ENCODE measurements at regions not wholly inside any gene's neighbourhood (a gene's known extent, or its start where the extent isn't known, plus 50 kb on each side); places are given as distances from the start of the nearest gene placed in this dataset.

DNA sequence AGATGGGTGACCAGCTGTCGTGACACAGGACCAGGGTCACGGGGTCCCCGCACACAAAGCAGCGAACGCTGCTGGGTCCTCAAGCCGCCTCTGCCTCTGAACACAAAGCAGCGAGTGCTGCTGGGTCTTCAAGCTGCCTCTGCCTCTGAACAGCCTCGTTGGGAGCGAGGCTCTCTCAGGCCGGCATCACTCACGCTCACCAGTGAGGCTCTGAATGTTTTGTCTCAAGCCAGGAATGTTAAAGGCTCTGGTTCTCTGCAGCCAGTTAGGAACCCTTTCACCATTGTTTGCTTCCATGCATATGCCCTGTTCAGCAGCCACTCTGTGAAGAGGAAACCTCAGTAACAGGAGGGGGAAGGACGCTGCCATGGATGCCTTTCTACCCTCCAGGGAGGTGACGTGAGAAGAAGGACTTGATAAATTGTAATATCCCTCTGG, 82.7 kb upstream of the TAF11L2 start:
- TF ChIP-seq, protein P1, sequence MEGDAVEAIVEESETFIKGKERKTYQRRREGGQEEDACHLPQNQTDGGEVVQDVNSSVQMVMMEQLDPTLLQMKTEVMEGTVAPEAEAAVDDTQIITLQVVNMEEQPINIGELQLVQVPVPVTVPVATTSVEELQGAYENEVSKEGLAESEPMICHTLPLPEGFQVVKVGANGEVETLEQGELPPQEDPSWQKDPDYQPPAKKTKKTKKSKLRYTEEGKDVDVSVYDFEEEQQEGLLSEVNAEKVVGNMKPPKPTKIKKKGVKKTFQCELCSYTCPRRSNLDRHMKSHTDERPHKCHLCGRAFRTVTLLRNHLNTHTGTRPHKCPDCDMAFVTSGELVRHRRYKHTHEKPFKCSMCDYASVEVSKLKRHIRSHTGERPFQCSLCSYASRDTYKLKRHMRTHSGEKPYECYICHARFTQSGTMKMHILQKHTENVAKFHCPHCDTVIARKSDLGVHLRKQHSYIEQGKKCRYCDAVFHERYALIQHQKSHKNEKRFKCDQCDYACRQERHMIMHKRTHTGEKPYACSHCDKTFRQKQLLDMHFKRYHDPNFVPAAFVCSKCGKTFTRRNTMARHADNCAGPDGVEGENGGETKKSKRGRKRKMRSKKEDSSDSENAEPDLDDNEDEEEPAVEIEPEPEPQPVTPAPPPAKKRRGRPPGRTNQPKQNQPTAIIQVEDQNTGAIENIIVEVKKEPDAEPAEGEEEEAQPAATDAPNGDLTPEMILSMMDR (conservative IDR thresholded peaks at IDR 0.05; ENCODE audit: low read depth, low read length), result no peak
- TF ChIP-seq MAZ (IDR thresholded peaks at IDR 0.05; ENCODE audit: borderline replicate concordance, low read depth, low read length) (no peak), RCOR1 (IDR thresholded peaks at IDR 0.05; ENCODE audit: insufficient replicate concordance, low read length) (no peak), RAD21 (IDR thresholded peaks at IDR 0.05; ENCODE audit: low read length) (no peak), FOS (IDR thresholded peaks at IDR 0.05; ENCODE audit: low read depth, low read length) (no peak)

Measured in IMR-90 (cell line).